IMR-90 (cell line): ENCODE measurements at regions not wholly inside any gene's neighbourhood (a gene's known extent, or its start where the extent isn't known, plus 50 kb on each side); places are given as distances from the start of the nearest gene placed in this dataset.

Source experiments
- ATAC-seq: fragments of 200-7000 bp; cut with Tn5 transposase; 2 replicates; pipeline ENCODE4 v1.9.1; 2020; ENCODE audit warnings: low read depth, mild to moderate bottlenecking, moderate library complexity
- BruUV-seq: library from RNA; stranded (reverse); fragments of 400-500 nt; replicated peaks from 2 replicates; lab custom pipeline; 2021; lab: Mats Ljungman, UMichigan
- CTCF ChIA-PET: fragments of 300-600 bp; formaldehyde crosslinking; extraction: SDS; loops from one replicate; lab custom pipeline; 2021; ENCODE audit warnings: antibody characterized with exemption; lab: Yijun Ruan, JAX
- POLR2A ChIA-PET: fragments of 300-600 bp; sonication (Branson Sonifier 250); formaldehyde crosslinking; loops from one replicate; lab custom pipeline; 2022; ENCODE audit warnings: antibody characterized with exemption; ENCODE audit not compliant: unreplicated experiment; lab: Charles Lee
- DNase-seq: peaks from one replicate; pipeline ENCODE4 v3.0.0; 2013
- H2AFZ ChIP-seq: replicated peaks from 2 replicates; pipeline ENCODE3; 2013; ENCODE audit warnings: low read length, mild to moderate bottlenecking; ENCODE audit not compliant: poor library complexity
- H2AK5ac ChIP-seq: 2 replicates; pipeline ENCODE4 v1.6.1; 2013; ENCODE audit warnings: low read depth, low read length, inconsistent platforms
- H2AK9ac ChIP-seq: replicated peaks from 2 replicates; pipeline ENCODE3; 2013; ENCODE audit warnings: mild to moderate bottlenecking, low read depth, low read length, moderate library complexity; ENCODE audit not compliant: poor library complexity
- H2BK120ac ChIP-seq: 2 replicates; pipeline ENCODE4 v1.6.1; 2013; ENCODE audit warnings: low read depth, low read length, inconsistent platforms
- H2BK15ac ChIP-seq: 3 replicates; pipeline ENCODE4 v1.6.1; 2013; ENCODE audit warnings: low read depth, low read length, inconsistent platforms
- H2BK20ac ChIP-seq: 2 replicates; pipeline ENCODE4 v1.6.1; 2013; ENCODE audit warnings: low read depth, mild to moderate bottlenecking, inconsistent platforms, low read length, moderate library complexity
- H2BK5ac ChIP-seq: 2 replicates; pipeline ENCODE4 v1.6.1; 2013; ENCODE audit warnings: mild to moderate bottlenecking, low read depth, low read length, inconsistent platforms; ENCODE audit not compliant: poor library complexity, severe bottlenecking
- H3K14ac ChIP-seq: replicated peaks from 2 replicates; pipeline ENCODE4 v1.6.1; 2013; ENCODE audit warnings: low read depth, low read length, inconsistent platforms
- H3K18ac ChIP-seq: 2 replicates; pipeline ENCODE4 v1.6.1; 2013; ENCODE audit warnings: low read depth, low read length, control low read depth
- H3K23ac ChIP-seq: 2 replicates; pipeline ENCODE4 v1.6.1; 2013; ENCODE audit warnings: low read depth, low read length, inconsistent platforms
- H3K27ac ChIP-seq: 2 replicates; pipeline ENCODE4 v1.5.1; 2013; ENCODE audit warnings: mild to moderate bottlenecking, control low read depth, low read length; ENCODE audit not compliant: insufficient read depth
- H3K27me3 ChIP-seq: 2 replicates; pipeline ENCODE4 v1.6.1; 2013; ENCODE audit warnings: low read length; ENCODE audit not compliant: control insufficient read depth, insufficient read depth
- H3K36me3 ChIP-seq: 2 replicates; pipeline ENCODE4 v1.6.1; 2013; ENCODE audit warnings: low read length, mixed read lengths; ENCODE audit not compliant: control insufficient read depth, insufficient read depth
- H3K4ac ChIP-seq: 2 replicates; pipeline ENCODE4 v1.6.1; 2013; ENCODE audit warnings: low read depth, low read length, inconsistent platforms
- H3K4me1 ChIP-seq: 2 replicates; pipeline ENCODE4 v1.6.1; 2013; ENCODE audit warnings: low read length, mixed read lengths; ENCODE audit not compliant: control insufficient read depth, insufficient read depth
- H3K4me2 ChIP-seq: 2 replicates; pipeline ENCODE4 v1.6.1; 2013; ENCODE audit warnings: low read depth, mild to moderate bottlenecking, control low read depth, low read length, moderate library complexity
- H3K4me3 ChIP-seq: 2 replicates; pipeline ENCODE4 v1.5.1; 2013; ENCODE audit warnings: low read depth, mild to moderate bottlenecking, control low read depth, low read length, moderate library complexity; ENCODE audit not compliant: insufficient read depth
- H3K56ac ChIP-seq: 2 replicates; pipeline ENCODE4 v1.6.1; 2013; ENCODE audit warnings: low read length, inconsistent platforms; ENCODE audit not compliant: insufficient read depth; ENCODE audit errors: extremely low read depth
- H3K79me1 ChIP-seq, 2 experiments: 2 replicates each; pipeline ENCODE4 v1.6.1; 2013; ENCODE audit warnings: low read length in 2 of 2, inconsistent platforms in 1 of 2, low read depth in 1 of 2
- H3K9ac ChIP-seq: 2 replicates; pipeline ENCODE4 v1.6.1; 2013; ENCODE audit warnings: low read depth, low read length, control low read depth
- H3K9me1 ChIP-seq: 2 replicates; pipeline ENCODE4 v1.6.1; 2013; ENCODE audit warnings: low read length, inconsistent platforms; ENCODE audit not compliant: insufficient read depth
- H3K9me3 ChIP-seq: 2 replicates; pipeline ENCODE4 v1.6.1; 2013; ENCODE audit warnings: low read length; ENCODE audit not compliant: control insufficient read depth, insufficient read depth
- H4K20me1 ChIP-seq: 2 replicates; pipeline ENCODE4 v1.6.1; 2013; ENCODE audit warnings: low read length, inconsistent platforms; ENCODE audit not compliant: insufficient read depth
- H4K5ac ChIP-seq: 2 replicates; pipeline ENCODE4 v1.6.1; 2013; ENCODE audit warnings: mild to moderate bottlenecking, low read depth, low read length, control low read depth
- H4K8ac ChIP-seq, 2 experiments: 2 replicates each; pipeline ENCODE4 v1.6.1; 2013; ENCODE audit warnings: low read depth in 2 of 2, low read length in 2 of 2, control low read depth in 1 of 2, inconsistent platforms in 1 of 2
- H4K91ac ChIP-seq: 2 replicates; pipeline ENCODE4 v1.6.1; 2013; ENCODE audit warnings: low read depth, low read length, inconsistent platforms; ENCODE audit not compliant: insufficient read depth
- BHLHE40 ChIP-seq: fragments of 150-350 bp; IDR thresholded peaks from 2 replicates; pipeline ENCODE4 v1.6.1; 2016; ENCODE audit warnings: mild to moderate bottlenecking, low read depth, low read length
- CEBPB ChIP-seq: IDR thresholded peaks from 2 replicates; pipeline ENCODE4 v1.6.1; 2012; ENCODE audit warnings: low read depth, low read length, improper control_type of control experiment
- CHD1 ChIP-seq: IDR thresholded peaks from 2 replicates; pipeline ENCODE4 v1.6.1; 2012; ENCODE audit warnings: low read depth, low read length, improper control_type of control experiment
- CTCF ChIP-seq: conservative IDR thresholded peaks from 2 replicates; pipeline ENCODE4 v1.5.1; 2012; ENCODE audit warnings: mild to moderate bottlenecking, low read depth, low read length, improper control_type of control experiment
- ELK1 ChIP-seq: fragments of 150-350 bp; IDR thresholded peaks from 2 replicates; pipeline ENCODE4 v1.6.1; 2016; ENCODE audit warnings: low read depth, mild to moderate bottlenecking, low read length, moderate library complexity, borderline replicate concordance
- FOS ChIP-seq: fragments of 150-350 bp; IDR thresholded peaks from 2 replicates; pipeline ENCODE4 v1.6.1; 2016; ENCODE audit warnings: low read depth, low read length
- MAFK ChIP-seq: IDR thresholded peaks from 2 replicates; pipeline ENCODE4 v1.6.1; 2012; ENCODE audit warnings: low read depth, low read length, improper control_type of control experiment
- MAZ ChIP-seq: IDR thresholded peaks from 2 replicates; pipeline ENCODE4 v1.6.1; 2012; ENCODE audit warnings: low read depth, mild to moderate bottlenecking, low read length, improper control_type of control experiment, moderate library complexity, borderline replicate concordance
- MXI1 ChIP-seq: IDR thresholded peaks from 2 replicates; pipeline ENCODE4 v1.6.1; 2012; ENCODE audit warnings: low read depth, mild to moderate bottlenecking, low read length, moderate library complexity, borderline replicate concordance
- NFE2L2 ChIP-seq: fragments of 150-350 bp; IDR thresholded peaks from 2 replicates; pipeline ENCODE4 v1.6.1; 2016; ENCODE audit warnings: low read depth, mild to moderate bottlenecking, low read length
- POLR2A ChIP-seq: IDR thresholded peaks from 2 replicates; pipeline ENCODE4 v1.6.1; 2012; ENCODE audit warnings: mild to moderate bottlenecking, low read depth, low read length
- RAD21 ChIP-seq: IDR thresholded peaks from 2 replicates; pipeline ENCODE4 v1.6.1; 2012; ENCODE audit warnings: low read length, improper control_type of control experiment
- RCOR1 ChIP-seq: IDR thresholded peaks from 2 replicates; pipeline ENCODE4 v1.6.1; 2012; ENCODE audit warnings: mild to moderate bottlenecking, low read length, improper control_type of control experiment; ENCODE audit not compliant: insufficient replicate concordance
- RFX5 ChIP-seq: IDR thresholded peaks from 2 replicates; pipeline ENCODE4 v1.8.0; 2012; ENCODE audit warnings: low read depth, mild to moderate bottlenecking, low read length, moderate library complexity
- SMC3 ChIP-seq: fragments of 150-350 bp; IDR thresholded peaks from 2 replicates; pipeline ENCODE4 v1.6.1; 2016; ENCODE audit warnings: low read depth, mild to moderate bottlenecking, antibody characterized with exemption, low read length, moderate library complexity
- USF2 ChIP-seq: fragments of 150-350 bp; IDR thresholded peaks from 2 replicates; pipeline ENCODE4 v1.6.1; 2017; ENCODE audit warnings: mild to moderate bottlenecking, antibody characterized with exemption, low read length, low read depth
- WGBS, 2 experiments: methylation state at CpG; one replicate each; pipeline versions ENCODE4 v1.1.5 to v1.1.7; 2013; ENCODE audit warnings: missing lambda C conversion rate in 2 of 2; ENCODE audit not compliant: insufficient read length in 1 of 2; ENCODE audit errors: extremely low coverage in 2 of 2; 5-methylcytosine and 5-hydroxymethylcytosine counted together
- dilution Hi-C: fragments of 300-500 bp; cut with HindIII; formaldehyde crosslinking; loops from one replicate; pipeline ENCODE4 v1.14.3; 2018; ENCODE audit warnings: low sequenced_read_pairs; ENCODE audit not compliant: unreplicated experiment
- in situ Hi-C: fragments of 300-500 bp; cut with MboI; formaldehyde crosslinking; loops from 3 replicates; pipeline ENCODE4 v1.14.3; 2019; ENCODE audit warnings: low sequenced_read_pairs, inconsistent platforms, mixed read lengths
- intact Hi-C: fragments of 100-400 bp; cut with micrococcal nuclease; formaldehyde crosslinking; loops from 2 replicates; pipeline ENCODE4 v1.10.0; 2022

GRCh38 chr18:41706301-41706700, 248.7 kb upstream of the PIK3C3 start:
- H2BK15ac ChIP-seq, result no peak overlapping the region
- TF ChIP-seq CEBPB (no peak), MAZ (no peak), MAFK (no peak), BHLHE40 (no peak), POLR2A (no peak), RAD21 (no peak), USF2 (no peak), NFE2L2 (no peak), MXI1 (no peak), FOS (no peak), RCOR1 (no peak), SMC3 (no peak), RFX5 (no peak), CHD1 (no peak), ELK1 (no peak), CTCF (no peak)
- no peaks in the 10 kb centered on the region for H3K4me1 ChIP-seq
- no peak overlapping the region for H3K4me3 ChIP-seq
- dilution Hi-C loops, result no loop called here
- no peak overlapping the region for H3K4me2 ChIP-seq
- H2BK120ac ChIP-seq, result no peak overlapping the region
- intact Hi-C loops, result no loop called here
- WGBS, 2 experiments, result no CpG with 5 or more reads among the region's 3 CpGs
- H3K9ac ChIP-seq, result no peak overlapping the region
- H3K4ac ChIP-seq, result no peak overlapping the region
- no peak overlapping the region for H2BK20ac ChIP-seq
- no peak overlapping the region for H4K8ac ChIP-seq
- no peaks in the 10 kb centered on the region for H3K9me3 ChIP-seq
- H3K23ac ChIP-seq, result no peak overlapping the region
- no peaks in the 10 kb centered on the region for H3K9me1 ChIP-seq
- no peak overlapping the region for H2BK5ac ChIP-seq
- POLR2A ChIA-PET, result no interaction called here
- no peak overlapping the region for H2AK5ac ChIP-seq
- H3K27ac ChIP-seq, result no peak overlapping the region
- H2AFZ ChIP-seq, result no peak overlapping the region
- H3K27me3 ChIP-seq, result no peaks in the 10 kb centered on the region
- H3K36me3 ChIP-seq, result no peaks in the 10 kb centered on the region
- ATAC-seq, result no peak
- no peak overlapping the region for H4K5ac ChIP-seq
- H3K14ac ChIP-seq, result no peak overlapping the region
- no peaks in the 10 kb centered on the region for H4K20me1 ChIP-seq
- H3K79me1 ChIP-seq, result no peaks in the 10 kb centered on the region
- no peak overlapping the region for H4K91ac ChIP-seq
- no peak for DNase-seq
- no peak overlapping the region for H3K56ac ChIP-seq
- no peak overlapping the region for H2AK9ac ChIP-seq
- BruUV-seq, result no TSS peak
- CTCF ChIA-PET, result no interaction called here
- in situ Hi-C loops, result loop anchor here (10.0 kb wide), 1 partner anchor 58 kb away; no protein-coding TSS in a partner anchor
- no peak overlapping the region for H3K18ac ChIP-seq
